ENCODE measurements at regions not wholly inside any gene's neighbourhood (a gene's known extent, or its start where the extent isn't known, plus 50 kb on each side); places are given as distances from the start of the nearest gene placed in this dataset.

DNA sequence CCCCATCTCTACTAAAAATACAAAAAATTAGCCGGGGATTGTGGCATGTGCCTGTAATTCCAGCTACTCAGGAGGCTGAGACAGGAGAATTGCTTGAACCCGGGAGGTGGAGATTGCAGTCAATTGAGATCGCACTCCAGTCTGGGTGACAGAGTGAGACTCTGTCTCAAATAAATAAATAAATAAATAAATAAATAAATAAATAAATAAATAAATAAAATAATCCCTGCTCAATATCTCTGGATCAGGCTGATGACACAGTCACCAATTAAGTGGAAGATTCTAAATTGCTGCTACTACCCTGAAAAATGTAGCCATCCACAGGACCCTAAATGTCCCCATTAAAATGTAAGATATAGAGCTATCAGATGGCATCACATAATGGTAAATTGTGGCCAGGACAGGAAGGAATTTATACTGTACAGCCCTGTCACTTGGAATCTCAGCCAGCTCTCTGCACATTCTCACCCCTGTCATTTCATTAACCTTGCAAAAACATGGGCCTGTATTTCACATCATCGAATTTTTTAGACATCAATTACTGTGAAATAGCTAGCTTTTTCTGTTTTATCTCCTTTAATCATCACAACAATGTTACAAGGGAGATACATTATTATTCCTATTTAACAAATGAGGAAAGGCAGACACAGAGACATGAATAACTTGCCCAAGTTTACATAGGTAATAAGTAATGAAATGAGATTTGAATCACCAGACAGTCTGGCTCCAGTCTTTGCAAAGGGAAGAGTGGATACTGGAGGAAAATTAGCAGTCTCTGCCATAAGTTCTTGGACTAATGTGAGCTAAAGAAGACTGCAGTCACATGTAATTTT is 56.7 kb upstream of the NTPCR start:
- DNase-seq = no peak

- DNase-seq = no peak
Observed at GRCh38 chr1:232894436-232894835, 56.0 kb upstream of the NTPCR start.

DNA sequence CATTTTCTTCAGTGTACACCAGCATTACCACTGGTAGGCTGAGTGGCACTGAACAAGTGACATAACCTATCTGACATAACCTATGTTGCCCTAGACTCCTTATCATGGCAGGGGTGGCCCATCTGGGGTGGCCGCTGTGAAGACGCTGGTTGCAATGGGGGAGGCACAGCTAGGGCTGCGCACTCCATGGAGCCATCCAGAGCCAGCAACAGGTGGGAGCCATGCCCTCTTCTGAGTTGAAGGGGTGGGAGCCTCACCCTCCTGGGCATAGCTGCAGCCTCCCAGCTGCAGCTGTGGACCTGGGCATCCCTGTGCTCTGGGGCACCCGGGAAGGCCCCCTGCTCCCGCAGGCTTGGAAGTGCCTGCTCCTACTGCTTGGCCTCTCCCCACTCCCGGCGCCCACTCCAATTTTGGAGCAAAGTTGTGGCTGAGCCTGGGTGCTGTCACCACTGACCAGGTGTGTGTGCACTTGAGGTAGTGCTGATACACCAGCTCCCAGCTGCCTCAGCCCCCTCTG is 52.4 kb upstream of the NTPCR start:
- no peak for DNase-seq

DNA sequence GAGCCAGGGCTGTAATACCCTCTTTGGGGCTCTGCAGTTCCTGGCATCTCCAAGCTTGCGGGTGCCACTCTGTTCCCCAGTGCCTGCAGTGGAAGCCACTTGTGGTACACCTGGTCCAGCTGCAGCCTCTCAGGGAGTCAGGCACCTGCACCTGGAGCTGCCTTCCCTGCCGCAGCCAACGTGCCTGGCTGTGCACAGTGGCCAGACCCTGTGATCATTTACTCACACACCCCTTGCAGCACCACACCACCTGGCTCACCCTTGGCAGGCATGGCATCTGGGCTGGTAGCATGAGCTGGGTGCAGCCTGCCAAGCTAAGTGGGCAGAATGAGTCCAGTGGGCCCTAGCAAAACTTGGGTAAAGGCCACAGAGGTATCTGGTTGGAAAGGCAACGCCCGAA is 51.1 kb upstream of the NTPCR start:
- no peak for DNase-seq

DNA sequence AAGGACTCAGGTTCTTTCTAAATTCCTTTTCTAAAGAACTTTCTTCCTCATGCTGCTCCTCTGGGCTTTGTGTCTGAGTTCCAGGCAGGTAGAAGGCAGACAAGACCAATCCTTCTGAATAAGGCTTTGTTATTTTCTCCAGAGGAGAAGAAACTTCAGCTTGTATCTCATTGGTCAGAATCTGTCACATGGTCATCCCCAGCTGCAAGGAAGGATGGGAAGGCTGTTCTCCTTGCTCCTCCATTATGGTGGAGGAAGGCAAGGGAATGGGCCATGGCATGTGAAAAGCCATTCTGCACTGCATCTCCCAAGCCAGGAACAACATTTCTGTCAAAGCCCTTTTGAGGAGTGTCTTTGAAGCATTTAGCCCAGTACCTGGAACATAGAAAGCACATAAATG is 50.6 kb upstream of the NTPCR start:
- DNase-seq = no peak

Data from NCI-H2081 treated with DMSO at 0.1 percent for 48 hours (cell line).